Rectal smooth muscle tissue (tissue), 1 donor: ENCODE measurements at regions not wholly inside any gene's neighbourhood (a gene's known extent, or its start where the extent isn't known, plus 50 kb on each side); places are given as distances from the start of the nearest gene placed in this dataset.

Source experiments
- H3K27ac ChIP-seq: one replicate; pipeline ENCODE4 v1.7.0; 2013; ENCODE audit warnings: low read depth, low read length, inconsistent platforms
- H3K27me3 ChIP-seq: one replicate; pipeline ENCODE4 v1.7.0; 2013; ENCODE audit warnings: low read length; ENCODE audit not compliant: control insufficient read depth, insufficient read depth
- H3K36me3 ChIP-seq: one replicate; pipeline ENCODE4 v1.7.0; 2013; ENCODE audit warnings: low read length; ENCODE audit not compliant: control insufficient read depth, insufficient read depth
- H3K4me1 ChIP-seq: one replicate; pipeline ENCODE4 v1.7.0; 2013; ENCODE audit warnings: low read length; ENCODE audit not compliant: control insufficient read depth, insufficient read depth
- H3K4me3 ChIP-seq: one replicate; pipeline ENCODE4 v1.7.0; 2013; ENCODE audit warnings: low read length
- H3K9ac ChIP-seq: one replicate; pipeline ENCODE4 v1.7.0; 2013; ENCODE audit warnings: low read length

GRCh38 chr21:25362375-25363267 lies 244.7 kb downstream of the MRPL39 start:
- Histone ChIP-seq H3K4me1 (no peaks in the 10 kb centered on the region), H3K27ac (no peak overlapping the region), H3K36me3 (no peaks in the 10 kb centered on the region), H3K4me3 (no peak overlapping the region), H3K9ac (no peak overlapping the region), H3K27me3 (no peaks in the 10 kb centered on the region)

GRCh38 chr21:25361765-25362164 lies 245.5 kb downstream of the MRPL39 start:
- no peak overlapping the region for H3K4me3 ChIP-seq
- H3K4me1 ChIP-seq = no peaks in the 10 kb centered on the region
- H3K27ac ChIP-seq = no peak overlapping the region
- H3K27me3 ChIP-seq = no peaks in the 10 kb centered on the region
- H3K9ac ChIP-seq = no peak overlapping the region
- no peaks in the 10 kb centered on the region for H3K36me3 ChIP-seq

GRCh38 chr21:25361097-25361496 lies 246.2 kb downstream of the MRPL39 start:
- H3K4me1 ChIP-seq = no peaks in the 10 kb centered on the region
- no peaks in the 10 kb centered on the region for H3K27me3 ChIP-seq
- H3K9ac ChIP-seq = no peak overlapping the region
- H3K36me3 ChIP-seq = no peaks in the 10 kb centered on the region
- H3K4me3 ChIP-seq = no peak overlapping the region
- H3K27ac ChIP-seq = no peak overlapping the region

- H3K27ac ChIP-seq = no peak overlapping the region
- no peaks in the 10 kb centered on the region for H3K36me3 ChIP-seq
- H3K9ac ChIP-seq = no peak overlapping the region
- no peak overlapping the region for H3K4me3 ChIP-seq
- H3K27me3 ChIP-seq = no peaks in the 10 kb centered on the region
- no peaks in the 10 kb centered on the region for H3K4me1 ChIP-seq
These were observed 246.7 kb downstream of the MRPL39 start for GRCh38 chr21:25360593-25360992.

GRCh38 chr21:25359724-25360123 lies 247.6 kb downstream of the MRPL39 start:
- no peaks in the 10 kb centered on the region for H3K4me1 ChIP-seq
- no peak overlapping the region for H3K9ac ChIP-seq
- no peaks in the 10 kb centered on the region for H3K27me3 ChIP-seq
- no peak overlapping the region for H3K27ac ChIP-seq
- no peaks in the 10 kb centered on the region for H3K36me3 ChIP-seq
- H3K4me3 ChIP-seq = no peak overlapping the region

GRCh38 chr21:25350056-25350455 lies 257.2 kb downstream of the MRPL39 start:
- Histone ChIP-seq H3K9ac (no peak overlapping the region), H3K4me3 (no peak overlapping the region), H3K4me1 (no peaks in the 10 kb centered on the region), H3K27ac (no peak overlapping the region), H3K27me3 (no peaks in the 10 kb centered on the region), H3K36me3 (no peaks in the 10 kb centered on the region)

- no peaks in the 10 kb centered on the region for H3K36me3 ChIP-seq
- H3K4me3 ChIP-seq = no peak overlapping the region
- H3K4me1 ChIP-seq = no peaks in the 10 kb centered on the region
- no peaks in the 10 kb centered on the region for H3K27me3 ChIP-seq
- H3K27ac ChIP-seq = no peak overlapping the region
- H3K9ac ChIP-seq = no peak overlapping the region
These were observed 263.3 kb downstream of the MRPL39 start for GRCh38 chr21:25343774-25344545.

GRCh38 chr21:25342816-25343215 lies 264.5 kb downstream of the MRPL39 start:
- no peak overlapping the region for H3K9ac ChIP-seq
- H3K27me3 ChIP-seq = no peaks in the 10 kb centered on the region
- no peaks in the 10 kb centered on the region for H3K36me3 ChIP-seq
- no peaks in the 10 kb centered on the region for H3K4me1 ChIP-seq
- no peak overlapping the region for H3K27ac ChIP-seq
- no peak overlapping the region for H3K4me3 ChIP-seq

- H3K4me3 ChIP-seq = no peak overlapping the region
- no peaks in the 10 kb centered on the region for H3K4me1 ChIP-seq
- H3K27ac ChIP-seq = no peak overlapping the region
- H3K27me3 ChIP-seq = no peaks in the 10 kb centered on the region
- no peak overlapping the region for H3K9ac ChIP-seq
- no peaks in the 10 kb centered on the region for H3K36me3 ChIP-seq
These were observed 265.3 kb downstream of the MRPL39 start for GRCh38 chr21:25341981-25342380.

GRCh38 chr21:25338415-25338814 lies 268.9 kb downstream of the MRPL39 start:
- Histone ChIP-seq H3K9ac (no peak overlapping the region), H3K4me1 (no peaks in the 10 kb centered on the region), H3K4me3 (no peak overlapping the region), H3K36me3 (no peaks in the 10 kb centered on the region), H3K27me3 (no peaks in the 10 kb centered on the region), H3K27ac (no peak overlapping the region)

GRCh38 chr21:25334046-25334730 lies 273.1 kb downstream of the MRPL39 start:
- Histone ChIP-seq H3K4me3 (no peak overlapping the region), H3K27me3 (no peaks in the 10 kb centered on the region), H3K36me3 (no peaks in the 10 kb centered on the region), H3K27ac (no peak overlapping the region), H3K4me1 (no peaks in the 10 kb centered on the region), H3K9ac (no peak overlapping the region)

- no peaks in the 10 kb centered on the region for H3K36me3 ChIP-seq
- no peak overlapping the region for H3K27ac ChIP-seq
- H3K27me3 ChIP-seq = no peaks in the 10 kb centered on the region
- H3K4me3 ChIP-seq = no peak overlapping the region
- no peaks in the 10 kb centered on the region for H3K4me1 ChIP-seq
- H3K9ac ChIP-seq = no peak overlapping the region
These were observed 276.0 kb downstream of the MRPL39 start for GRCh38 chr21:25331286-25331685.
